Neural crest cell (in vitro differentiated cells): ENCODE measurements at regions not wholly inside any gene's neighbourhood (a gene's known extent, or its start where the extent isn't known, plus 50 kb on each side); places are given as distances from the start of the nearest gene placed in this dataset.
A peak's percentile ranks its signal among the peaks of the same experiment; 100 is the strongest.

Experiments
- DNase-seq: peaks from one replicate; pipeline ENCODE4 v3.0.0; 2021; ENCODE audit warnings: low read depth, mixed read lengths, low spot score
- H3K27ac Mint-ChIP-seq: one replicate; pipeline ENCODE4 v1.8.0; 2021; ENCODE audit warnings: mild to moderate bottlenecking, mixed read lengths; ENCODE audit not compliant: unreplicated experiment
- H3K27me3 Mint-ChIP-seq: 2 replicates; pipeline ENCODE4 v1.8.0; 2021; ENCODE audit warnings: low read depth, mild to moderate bottlenecking, mixed read lengths
- H3K36me3 Mint-ChIP-seq: 2 replicates; pipeline ENCODE4 v1.8.0; 2021; ENCODE audit warnings: low read depth, mild to moderate bottlenecking, mixed read lengths
- H3K4me1 Mint-ChIP-seq: 2 replicates; pipeline ENCODE4 v1.8.0; 2021; ENCODE audit warnings: mixed read lengths
- H3K4me3 Mint-ChIP-seq: one replicate; pipeline ENCODE4 v1.8.0; 2021; ENCODE audit warnings: mild to moderate bottlenecking, mixed read lengths
- H3K9me3 Mint-ChIP-seq: 2 replicates; pipeline ENCODE4 v1.8.0; 2021; ENCODE audit warnings: mixed read lengths
- CTCF ChIP-seq: fragments of 200-600 bp; sonication (generic); conservative IDR thresholded peaks from 2 replicates; pipeline ENCODE4 v1.5.0; 2021; ENCODE audit warnings: antibody characterized with exemption, mild to moderate bottlenecking

GRCh38 chr12:127888943-127889719 is 377.8 kb upstream of the TMEM132C start:
- Mint-ChIP-seq H3K4me1 (peaks cover 8% of the 10 kb centered on the region), H3K36me3 (no peaks in the 10 kb centered on the region), H3K27ac (peak overlapping the region; percentile 28), H3K4me3 (no peak overlapping the region), H3K27me3 (no peaks in the 10 kb centered on the region), H3K9me3 (no peaks in the 10 kb centered on the region)
- DNase-seq: no peak
- no peak for TF ChIP-seq CTCF

- no peak overlapping the region for H3K4me3 Mint-ChIP-seq
- TF ChIP-seq CTCF: peak; percentile 64
- no peak overlapping the region for H3K27ac Mint-ChIP-seq
- no peak for DNase-seq
- no peaks in the 10 kb centered on the region for H3K9me3 Mint-ChIP-seq
- H3K4me1 Mint-ChIP-seq: peaks cover 8% of the 10 kb centered on the region
- H3K27me3 Mint-ChIP-seq: no peaks in the 10 kb centered on the region
- H3K36me3 Mint-ChIP-seq: no peaks in the 10 kb centered on the region
Measured at GRCh38 chr12:127893895-127894609, 372.9 kb upstream of the TMEM132C start.

GRCh38 chr12:127896661-127897060 is 370.3 kb upstream of the TMEM132C start:
- H3K4me1 Mint-ChIP-seq: no peaks in the 10 kb centered on the region
- H3K9me3 Mint-ChIP-seq: no peaks in the 10 kb centered on the region
- H3K36me3 Mint-ChIP-seq: no peaks in the 10 kb centered on the region
- TF ChIP-seq CTCF: no peak
- no peak for DNase-seq
- no peak overlapping the region for H3K27ac Mint-ChIP-seq
- H3K27me3 Mint-ChIP-seq: no peaks in the 10 kb centered on the region
- no peak overlapping the region for H3K4me3 Mint-ChIP-seq

GRCh38 chr12:127898616-127899015 is 368.4 kb upstream of the TMEM132C start:
- Mint-ChIP-seq H3K9me3 (no peaks in the 10 kb centered on the region), H3K4me1 (no peaks in the 10 kb centered on the region), H3K27ac (no peak overlapping the region)

GRCh38 chr12:127899971-127900370 is 367.0 kb upstream of the TMEM132C start:
- Mint-ChIP-seq H3K4me3 (no peak overlapping the region), H3K36me3 (no peaks in the 10 kb centered on the region), H3K27ac (no peak overlapping the region), H3K4me1 (no peaks in the 10 kb centered on the region), H3K9me3 (no peaks in the 10 kb centered on the region), H3K27me3 (no peaks in the 10 kb centered on the region)
- no peak for DNase-seq
- no peak for TF ChIP-seq CTCF

More at GRCh38 chr12:127898616-127899015, 368.4 kb upstream of the TMEM132C start:
- TF ChIP-seq CTCF: no peak
- Mint-ChIP-seq H3K36me3 (no peaks in the 10 kb centered on the region), H3K27me3 (no peaks in the 10 kb centered on the region), H3K4me3 (no peak overlapping the region)
- no peak for DNase-seq
